Lower lobe of right lung (tissue), 2 donors: ENCODE measurements at regions not wholly inside any gene's neighbourhood (a gene's known extent, or its start where the extent isn't known, plus 50 kb on each side); places are given as distances from the start of the nearest gene placed in this dataset.
"Not testable (repeated sequence)": the region's sequence is repeated elsewhere in the genome, so short reads cannot be mapped to it uniquely, and the experiment has no call there.

ENCODE experiments used
- ATAC-seq, 2 donors: fragments of 200-7000 bp; cut with Tn5 transposase; one replicate each; pipeline ENCODE4 v1.9.1; 2020 to 2022; ENCODE audit warnings: mild to moderate bottlenecking in 2 of 2, moderate library complexity in 2 of 2
- DNase-seq: peaks from one replicate; pipeline ENCODE4 v3.0.0-alpha.2; 2020
- H3K27ac ChIP-seq: fragments of 200-600 bp; one replicate; pipeline ENCODE4 v1.8.0; 2022
- H3K27me3 ChIP-seq: fragments of 200-600 bp; one replicate; pipeline ENCODE4 v1.8.0; 2022; ENCODE audit warnings: low read depth
- H3K36me3 ChIP-seq: fragments of 200-600 bp; one replicate; pipeline ENCODE4 v1.8.0; 2022; ENCODE audit warnings: mild to moderate bottlenecking
- H3K4me1 ChIP-seq: fragments of 200-600 bp; one replicate; pipeline ENCODE4 v1.8.0; 2022
- H3K4me3 ChIP-seq: fragments of 200-600 bp; one replicate; pipeline ENCODE4 v1.8.0; 2022; ENCODE audit warnings: mild to moderate bottlenecking
- H3K9me3 ChIP-seq: fragments of 200-600 bp; one replicate; pipeline ENCODE4 v1.8.0; 2022
- intact Hi-C: fragments of 100-400 bp; cut with DNase I; formaldehyde crosslinking; loops from one replicate; pipeline ENCODE4 v1.11.0; 2022
- TF ChIP-seq, protein P1 (sequence below): fragments of 200-600 bp; IDR thresholded peaks from one replicate; pipeline ENCODE4 v1.8.0; 2022; ENCODE audit warnings: antibody characterized with exemption, mild to moderate bottlenecking
- donor health status: DM: no; HTN: yes; CAD: no; lungs with severe emphysema.

DNA sequence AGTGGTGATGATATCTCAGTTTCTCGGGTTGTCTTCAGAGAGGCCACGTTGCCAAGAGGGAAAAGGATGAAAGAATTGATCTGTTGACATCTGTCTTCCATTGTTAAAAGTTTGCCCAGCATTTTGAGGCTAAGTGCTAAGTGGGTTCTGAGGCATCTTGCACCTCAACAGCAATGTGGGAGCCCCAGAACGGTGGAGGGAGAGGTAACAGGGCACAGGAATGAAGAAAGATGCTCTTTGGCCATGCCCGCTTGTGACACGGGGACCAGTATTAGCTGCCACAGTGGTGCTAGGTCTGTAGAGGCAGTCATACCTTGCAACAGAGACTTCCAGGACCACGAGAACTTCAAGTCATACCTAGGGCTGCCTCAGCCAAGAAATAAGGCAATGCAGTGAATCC is 106.6 kb upstream of the NUPR2 start:
- intact Hi-C loops: no loop called here
- Histone ChIP-seq H3K9me3 (no peaks in the 10 kb centered on the region), H3K27me3 (no peaks in the 10 kb centered on the region), H3K4me3 (no peak overlapping the region), H3K4me1 (no peaks in the 10 kb centered on the region), H3K27ac (no peak overlapping the region), H3K36me3 (no peaks in the 10 kb centered on the region)
- TF ChIP-seq, protein P1, sequence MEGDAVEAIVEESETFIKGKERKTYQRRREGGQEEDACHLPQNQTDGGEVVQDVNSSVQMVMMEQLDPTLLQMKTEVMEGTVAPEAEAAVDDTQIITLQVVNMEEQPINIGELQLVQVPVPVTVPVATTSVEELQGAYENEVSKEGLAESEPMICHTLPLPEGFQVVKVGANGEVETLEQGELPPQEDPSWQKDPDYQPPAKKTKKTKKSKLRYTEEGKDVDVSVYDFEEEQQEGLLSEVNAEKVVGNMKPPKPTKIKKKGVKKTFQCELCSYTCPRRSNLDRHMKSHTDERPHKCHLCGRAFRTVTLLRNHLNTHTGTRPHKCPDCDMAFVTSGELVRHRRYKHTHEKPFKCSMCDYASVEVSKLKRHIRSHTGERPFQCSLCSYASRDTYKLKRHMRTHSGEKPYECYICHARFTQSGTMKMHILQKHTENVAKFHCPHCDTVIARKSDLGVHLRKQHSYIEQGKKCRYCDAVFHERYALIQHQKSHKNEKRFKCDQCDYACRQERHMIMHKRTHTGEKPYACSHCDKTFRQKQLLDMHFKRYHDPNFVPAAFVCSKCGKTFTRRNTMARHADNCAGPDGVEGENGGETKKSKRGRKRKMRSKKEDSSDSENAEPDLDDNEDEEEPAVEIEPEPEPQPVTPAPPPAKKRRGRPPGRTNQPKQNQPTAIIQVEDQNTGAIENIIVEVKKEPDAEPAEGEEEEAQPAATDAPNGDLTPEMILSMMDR: no peak
- ATAC-seq: no peak
- DNase-seq: no peak

DNA sequence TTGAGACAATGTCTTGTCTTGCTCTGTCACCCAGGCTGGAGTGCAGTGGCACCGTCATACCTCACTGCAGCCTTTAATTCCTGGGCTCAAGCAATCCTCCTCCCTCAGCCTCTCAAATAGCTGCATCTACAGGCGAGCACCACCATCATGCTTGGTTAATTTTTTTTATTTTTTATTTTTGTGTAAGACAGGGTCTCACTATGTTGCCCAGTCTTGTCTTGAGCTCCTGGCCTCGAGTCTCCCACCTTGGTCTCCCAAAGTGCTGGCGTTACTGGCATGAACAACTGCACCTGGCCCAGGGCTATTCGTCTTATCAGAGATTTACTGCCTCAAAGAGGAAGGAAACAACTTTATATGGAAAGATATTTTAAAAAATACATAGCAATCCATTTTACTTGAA is 102.8 kb upstream of the NUPR2 start:
- peaks cover 5% of the 10 kb centered on the region for H3K9me3 ChIP-seq
- ATAC-seq: no peak
- intact Hi-C loops: no loop called here
- no peak for DNase-seq
- no peak overlapping the region for H3K27ac ChIP-seq
- H3K36me3 ChIP-seq: no peaks in the 10 kb centered on the region
- no peak overlapping the region for H3K4me3 ChIP-seq
- TF ChIP-seq, protein P1: no peak
- no peaks in the 10 kb centered on the region for H3K4me1 ChIP-seq
- no peaks in the 10 kb centered on the region for H3K27me3 ChIP-seq

DNA sequence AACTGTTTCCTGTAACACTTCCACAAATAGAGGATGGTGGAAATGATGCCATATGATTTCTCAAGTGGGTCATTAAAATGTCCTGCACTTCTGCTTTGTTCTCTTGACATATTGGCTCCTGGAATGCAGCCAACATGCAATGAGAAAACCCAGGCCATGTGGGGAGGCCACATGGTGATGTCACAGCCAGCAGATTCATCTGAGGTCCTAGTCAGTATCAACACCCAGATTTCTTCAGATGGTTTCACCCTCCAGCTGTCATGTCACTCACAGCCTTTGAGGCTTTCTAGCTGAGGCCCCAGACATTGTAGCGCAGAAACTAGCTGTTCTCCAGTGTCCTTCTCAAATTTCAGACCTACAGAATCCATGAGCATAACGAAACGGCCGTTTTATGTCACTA is 102.3 kb upstream of the NUPR2 start:
- no peak for ATAC-seq
- TF ChIP-seq, protein P1: no peak
- DNase-seq: no peak
- Histone ChIP-seq H3K9me3 (peaks cover 5% of the 10 kb centered on the region), H3K4me3 (no peak overlapping the region), H3K27ac (no peak overlapping the region), H3K27me3 (no peaks in the 10 kb centered on the region), H3K4me1 (no peaks in the 10 kb centered on the region), H3K36me3 (no peaks in the 10 kb centered on the region)
- intact Hi-C loops: no loop called here

DNA sequence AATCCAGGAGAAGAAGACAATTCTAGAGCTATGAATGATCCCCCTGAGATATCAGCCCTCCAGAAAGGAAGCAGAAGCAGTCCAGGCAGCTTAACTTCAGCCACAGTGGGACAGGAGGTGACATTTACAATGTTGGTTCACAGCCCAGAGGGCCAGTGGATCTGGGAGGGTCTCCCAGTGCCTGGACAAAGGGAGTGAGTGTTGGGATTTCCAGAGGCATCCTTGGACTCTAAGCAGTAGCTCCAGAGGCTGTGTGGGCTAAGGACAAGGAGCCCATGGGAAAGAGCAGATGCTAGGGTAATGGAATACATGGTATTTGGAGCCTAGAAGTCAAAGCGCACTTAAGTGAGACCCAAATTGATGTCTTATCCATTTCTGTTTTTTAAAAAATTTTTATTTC is 97.4 kb upstream of the NUPR2 start:
- H3K27ac ChIP-seq: no peak overlapping the region
- H3K9me3 ChIP-seq: peaks cover 5% of the 10 kb centered on the region
- ATAC-seq: no peak
- DNase-seq: no peak
- H3K27me3 ChIP-seq: no peaks in the 10 kb centered on the region
- intact Hi-C loops: no loop called here
- H3K4me1 ChIP-seq: no peaks in the 10 kb centered on the region
- TF ChIP-seq, protein P1: no peak
- no peak overlapping the region for H3K4me3 ChIP-seq
- H3K36me3 ChIP-seq: no peaks in the 10 kb centered on the region

DNA sequence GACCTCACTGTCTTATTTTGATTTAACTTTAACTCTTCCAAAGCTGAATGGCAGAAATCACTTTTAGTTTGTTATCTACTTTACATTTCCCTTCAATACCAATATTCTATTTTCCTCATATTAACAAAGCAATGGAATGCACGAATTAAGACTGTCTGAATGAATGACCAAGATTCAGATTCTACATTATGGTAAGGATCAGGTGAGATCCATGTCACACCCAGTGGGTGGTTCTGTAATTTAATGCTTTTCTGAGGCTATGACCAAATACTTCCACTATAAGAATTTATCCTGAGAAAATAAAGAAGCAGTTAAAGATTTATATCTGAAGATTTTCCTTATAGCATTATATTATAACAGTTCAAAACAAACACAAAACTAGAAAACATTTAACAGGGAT is 90.2 kb upstream of the NUPR2 start:
- Histone ChIP-seq H3K27ac (no peak overlapping the region), H3K4me3 (no peak overlapping the region), H3K9me3 (no peaks in the 10 kb centered on the region), H3K27me3 (no peaks in the 10 kb centered on the region), H3K4me1 (no peaks in the 10 kb centered on the region), H3K36me3 (no peaks in the 10 kb centered on the region)
- DNase-seq (no peak), ATAC-seq (no peak)
- intact Hi-C loops: no loop called here
- TF ChIP-seq, protein P1: no peak

DNA sequence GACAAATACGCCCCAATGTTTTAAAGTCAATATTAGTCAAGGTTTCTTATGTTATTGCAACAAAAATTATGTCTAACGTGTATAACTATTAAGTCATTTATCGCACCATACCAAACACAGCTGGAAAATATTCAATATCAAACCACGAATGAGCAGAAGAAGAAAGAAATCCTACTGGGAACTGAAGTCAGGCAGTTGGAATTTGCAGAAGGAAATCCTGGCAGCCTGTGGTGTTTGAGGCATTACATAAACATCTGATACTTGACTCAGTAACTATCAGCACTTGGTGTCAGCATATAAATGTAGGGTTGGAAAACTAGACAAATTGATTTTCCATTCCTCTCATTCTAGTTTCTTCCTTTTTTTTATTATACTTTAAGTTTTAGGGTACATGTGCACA is 83.4 kb upstream of the NUPR2 start:
- TF ChIP-seq, protein P1: no peak
- intact Hi-C loops: no loop called here
- no peaks in the 10 kb centered on the region for H3K9me3 ChIP-seq
- no peak overlapping the region for H3K27ac ChIP-seq
- DNase-seq (no peak), ATAC-seq (no peak)
- H3K4me1 ChIP-seq: no peaks in the 10 kb centered on the region
- H3K36me3 ChIP-seq: no peaks in the 10 kb centered on the region
- H3K4me3 ChIP-seq: no peak overlapping the region
- H3K27me3 ChIP-seq: no peaks in the 10 kb centered on the region

DNA sequence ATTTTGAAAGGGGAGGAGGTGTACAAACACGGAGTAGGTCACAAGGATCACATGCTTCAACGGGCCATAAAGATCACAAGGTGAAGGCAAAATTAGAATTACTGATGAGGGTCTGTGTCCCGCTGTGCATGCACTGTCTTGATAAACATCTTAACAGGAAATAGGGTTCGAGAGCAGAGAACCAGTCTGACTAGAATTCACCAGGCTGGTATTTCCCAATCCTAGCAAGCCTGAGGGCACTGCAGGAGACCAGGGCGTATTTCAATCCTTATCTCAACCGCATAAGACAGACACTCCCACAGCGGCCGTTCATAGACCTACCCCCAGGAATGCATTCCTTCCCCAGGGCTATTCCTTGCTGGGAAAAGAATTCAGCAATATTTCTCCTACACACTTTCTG is 80.0 kb upstream of the NUPR2 start:
- H3K27ac ChIP-seq, H3K4me3 ChIP-seq, H3K4me1 ChIP-seq, DNase-seq, H3K36me3 ChIP-seq, intact Hi-C loops, H3K27me3 ChIP-seq, H3K9me3 ChIP-seq, ATAC-seq: not testable (repeated sequence)
